VCaP (cell line): ENCODE measurements at regions not wholly inside any gene's neighbourhood (a gene's known extent, or its start where the extent isn't known, plus 50 kb on each side); places are given as distances from the start of the nearest gene placed in this dataset.

Experiments used
- H3K27ac ChIP-seq: fragments of 450-650 bp; 2 replicates; pipeline ENCODE4 v1.5.1; 2017
- TF ChIP-seq, protein P1 (sequence below): fragments of 450-650 bp; conservative IDR thresholded peaks from 2 replicates; pipeline ENCODE4 v1.5.1; 2017; ENCODE audit warnings: mild to moderate bottlenecking, moderate library complexity

DNA sequence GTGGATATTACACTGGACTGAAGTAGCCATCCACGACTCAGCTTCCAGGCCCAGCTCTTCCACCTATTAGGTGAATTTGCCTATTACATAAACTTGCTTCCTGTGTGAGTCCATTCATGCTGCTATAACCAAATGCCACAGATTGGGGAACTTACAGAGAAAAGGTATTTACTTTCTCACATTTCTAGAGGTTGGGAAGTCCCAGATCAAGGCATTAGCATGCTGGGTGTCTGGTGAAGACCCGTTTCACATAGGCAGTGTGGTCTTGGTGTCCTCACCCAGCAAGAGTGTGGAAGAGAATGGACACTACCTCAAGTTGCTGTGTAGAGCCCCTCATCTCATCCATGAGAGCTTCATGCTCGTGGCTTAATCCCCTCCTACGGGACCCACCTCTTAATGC is 282.6 kb downstream of the IRX1 start:
- TF ChIP-seq, protein P1, sequence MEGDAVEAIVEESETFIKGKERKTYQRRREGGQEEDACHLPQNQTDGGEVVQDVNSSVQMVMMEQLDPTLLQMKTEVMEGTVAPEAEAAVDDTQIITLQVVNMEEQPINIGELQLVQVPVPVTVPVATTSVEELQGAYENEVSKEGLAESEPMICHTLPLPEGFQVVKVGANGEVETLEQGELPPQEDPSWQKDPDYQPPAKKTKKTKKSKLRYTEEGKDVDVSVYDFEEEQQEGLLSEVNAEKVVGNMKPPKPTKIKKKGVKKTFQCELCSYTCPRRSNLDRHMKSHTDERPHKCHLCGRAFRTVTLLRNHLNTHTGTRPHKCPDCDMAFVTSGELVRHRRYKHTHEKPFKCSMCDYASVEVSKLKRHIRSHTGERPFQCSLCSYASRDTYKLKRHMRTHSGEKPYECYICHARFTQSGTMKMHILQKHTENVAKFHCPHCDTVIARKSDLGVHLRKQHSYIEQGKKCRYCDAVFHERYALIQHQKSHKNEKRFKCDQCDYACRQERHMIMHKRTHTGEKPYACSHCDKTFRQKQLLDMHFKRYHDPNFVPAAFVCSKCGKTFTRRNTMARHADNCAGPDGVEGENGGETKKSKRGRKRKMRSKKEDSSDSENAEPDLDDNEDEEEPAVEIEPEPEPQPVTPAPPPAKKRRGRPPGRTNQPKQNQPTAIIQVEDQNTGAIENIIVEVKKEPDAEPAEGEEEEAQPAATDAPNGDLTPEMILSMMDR: no peak
- no peak overlapping the region for H3K27ac ChIP-seq

DNA sequence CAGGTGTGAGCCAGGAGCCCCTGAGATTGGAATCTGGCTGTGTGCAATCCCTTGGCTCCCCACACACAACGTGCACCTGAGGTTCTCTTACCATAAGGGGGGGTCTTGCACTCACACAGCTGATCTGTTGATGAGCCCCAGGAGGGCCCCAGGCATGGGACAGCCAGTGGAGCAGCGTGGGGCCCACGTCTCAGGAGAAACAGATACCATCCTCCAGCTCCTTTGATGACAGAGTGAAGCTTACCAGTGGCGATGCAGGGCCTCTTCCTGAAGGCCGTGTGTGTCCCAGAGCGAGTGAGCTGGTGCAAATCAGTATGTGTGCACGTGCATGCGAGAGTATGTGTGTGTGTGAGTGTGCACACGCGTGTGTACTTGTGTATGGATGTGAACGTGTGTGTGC is 287.4 kb downstream of the IRX1 start:
- H3K27ac ChIP-seq: no peak overlapping the region
- TF ChIP-seq, protein P1: no peak

DNA sequence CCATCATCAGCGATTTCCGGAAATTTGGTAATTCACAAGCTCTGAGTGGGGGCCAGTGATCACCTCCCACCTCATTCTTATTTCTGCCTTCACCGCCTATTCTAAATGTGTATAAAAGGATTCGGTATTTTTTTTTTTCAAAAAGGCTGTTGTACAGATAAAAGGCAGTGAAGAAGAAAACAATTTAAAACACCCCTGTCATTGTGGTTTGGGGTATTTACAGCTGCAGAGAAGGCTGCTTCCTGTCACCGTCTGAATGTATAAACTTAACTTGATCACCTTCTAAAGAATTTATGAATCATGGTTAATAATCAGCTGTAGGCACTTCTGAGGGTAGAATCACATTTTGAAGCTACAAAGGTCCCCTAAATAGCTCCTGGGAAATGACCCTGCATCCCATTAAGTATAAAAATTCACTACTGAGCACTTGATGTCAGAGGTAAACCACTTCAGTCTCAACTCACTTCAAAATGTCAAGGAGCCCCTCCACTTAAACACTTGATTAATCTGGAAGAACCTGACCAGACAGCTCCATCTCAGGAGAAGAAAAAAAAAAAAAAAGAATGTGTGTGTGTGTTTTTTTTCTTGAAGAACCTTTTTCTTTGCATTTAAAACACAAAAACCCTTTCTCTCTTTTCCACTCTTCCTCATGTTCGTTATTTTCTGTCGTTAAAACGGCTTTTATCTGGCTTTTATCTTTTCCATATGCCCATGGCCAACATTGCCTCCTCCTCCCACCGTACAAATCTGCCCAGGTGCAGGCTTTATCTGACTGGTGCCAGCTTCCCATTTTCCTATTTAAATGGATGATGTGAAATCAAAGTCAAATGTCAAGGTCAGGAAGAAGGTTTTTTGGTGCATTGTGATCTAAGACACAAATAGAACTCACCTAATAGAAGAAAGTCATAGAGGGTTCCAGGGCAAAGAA is 291.2 kb downstream of the IRX1 start:
- TF ChIP-seq, protein P1: no peak

DNA sequence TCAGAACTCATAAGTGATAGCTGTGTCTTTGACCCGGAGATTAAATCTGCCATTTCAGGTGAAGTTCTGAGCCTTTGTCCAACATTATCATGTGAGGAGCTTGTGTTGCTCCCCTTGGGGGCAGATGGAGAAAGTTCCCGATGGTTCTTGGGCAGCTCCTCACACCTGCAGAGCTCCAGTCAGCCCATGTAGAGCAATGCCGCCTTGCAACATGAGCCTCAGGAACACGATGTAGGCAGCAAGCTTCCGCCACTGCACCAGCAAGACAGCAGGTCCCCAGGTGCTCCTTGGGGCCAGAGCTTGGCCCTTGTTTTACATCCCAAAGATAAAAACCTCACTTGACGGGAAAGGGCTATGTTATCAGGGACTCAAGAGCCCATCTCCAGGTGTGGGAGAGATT is 292.7 kb downstream of the IRX1 start:
- H3K27ac ChIP-seq: no peak overlapping the region
- TF ChIP-seq, protein P1: no peak

More for the DNA sequence above, 291.2 kb downstream of the IRX1 start:
- H3K27ac ChIP-seq: no peak overlapping the region

DNA sequence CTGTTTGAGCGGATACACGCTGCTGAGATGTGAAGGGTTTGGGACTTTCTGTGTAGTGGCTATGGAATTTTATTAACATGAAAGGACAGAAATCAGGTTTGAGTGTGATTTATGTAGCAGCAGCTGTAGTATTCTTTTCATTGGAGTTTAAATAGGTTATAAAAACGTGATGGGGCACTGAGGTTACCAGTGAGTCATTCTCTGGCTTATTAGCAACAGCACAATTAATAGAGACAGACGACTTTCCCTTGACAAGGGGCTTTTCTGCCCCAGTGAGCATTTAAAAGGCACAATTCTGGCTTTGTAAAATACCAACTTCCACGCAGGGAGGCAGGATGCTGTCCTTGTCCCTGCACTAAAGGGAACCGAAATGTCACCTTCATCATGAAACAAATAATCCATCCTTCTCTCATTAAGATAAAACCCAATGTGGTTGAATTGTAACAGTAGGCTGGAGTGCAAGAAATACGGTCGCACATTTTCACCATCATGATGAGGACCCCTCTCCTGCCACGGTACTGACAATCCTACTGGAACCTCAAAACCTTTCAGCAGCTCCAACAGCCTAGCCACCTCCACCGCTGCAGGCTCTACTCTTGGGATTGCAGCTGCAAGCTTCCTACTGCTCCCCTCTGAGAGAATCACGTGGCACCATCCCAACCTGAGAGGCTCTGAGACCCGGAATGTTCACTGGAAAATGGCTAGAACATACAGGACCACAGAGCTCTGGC is 293.9 kb downstream of the IRX1 start:
- H3K27ac ChIP-seq: no peak overlapping the region

DNA sequence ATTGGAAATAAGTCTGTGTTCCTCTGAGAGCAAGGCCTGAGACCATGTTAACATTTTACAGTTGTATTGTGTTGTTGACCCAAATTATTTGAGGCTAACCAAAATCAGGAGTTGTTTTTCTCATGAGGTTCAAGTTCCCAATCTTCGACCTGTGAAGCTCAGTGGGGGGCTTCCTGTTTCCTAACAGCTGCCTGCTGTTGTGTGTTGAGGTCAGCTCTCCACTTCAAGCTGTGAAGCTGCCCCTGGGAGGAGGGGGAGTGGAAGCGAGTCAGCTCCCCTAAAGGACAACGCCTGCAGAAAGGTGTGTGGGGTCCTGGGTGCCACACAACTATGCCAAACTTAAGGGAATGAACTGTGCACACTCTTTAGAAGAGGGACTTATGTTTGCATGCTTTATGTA is 295.5 kb downstream of the IRX1 start:
- TF ChIP-seq, protein P1: no peak
- H3K27ac ChIP-seq: no peak overlapping the region

More for the DNA sequence above, 293.9 kb downstream of the IRX1 start:
- TF ChIP-seq, protein P1: no peak

DNA sequence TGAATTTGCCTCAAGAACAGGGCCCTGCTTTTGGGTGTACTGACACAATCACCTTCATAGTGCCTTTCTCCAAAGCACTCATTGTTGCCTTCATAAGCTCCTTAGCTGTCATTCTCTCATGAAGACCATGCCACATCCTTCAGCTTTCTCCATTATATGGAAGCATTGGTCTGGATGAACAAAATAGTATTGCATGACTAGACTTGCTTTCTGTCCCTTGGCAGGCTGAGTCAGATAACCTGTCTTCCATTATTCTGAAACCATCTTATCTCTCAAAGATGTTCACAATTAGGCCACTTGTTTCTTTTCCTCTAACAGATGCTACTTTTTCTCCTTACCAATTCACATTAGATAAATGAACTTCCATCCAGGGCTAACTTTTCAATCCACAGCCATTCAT is 297.9 kb downstream of the IRX1 start:
- no peak overlapping the region for H3K27ac ChIP-seq
- TF ChIP-seq, protein P1: no peak
